NCI-H460 (cell line): ENCODE measurements at regions not wholly inside any gene's neighbourhood (a gene's known extent, or its start where the extent isn't known, plus 50 kb on each side); places are given as distances from the start of the nearest gene placed in this dataset.

Experiments
- DNase-seq: peaks from one replicate; pipeline ENCODE4 v3.0.0-alpha.2; 2016; ENCODE audit warnings: low read depth; ENCODE audit errors: extremely low read depth
- small RNA-seq, 2 experiments: library from RNA; depleted of rRNA; stranded (forward); fragments of <200 nt; gene quantifications; one replicate each; pipeline ENCODE3, GENCODE V24; 2014

DNA sequence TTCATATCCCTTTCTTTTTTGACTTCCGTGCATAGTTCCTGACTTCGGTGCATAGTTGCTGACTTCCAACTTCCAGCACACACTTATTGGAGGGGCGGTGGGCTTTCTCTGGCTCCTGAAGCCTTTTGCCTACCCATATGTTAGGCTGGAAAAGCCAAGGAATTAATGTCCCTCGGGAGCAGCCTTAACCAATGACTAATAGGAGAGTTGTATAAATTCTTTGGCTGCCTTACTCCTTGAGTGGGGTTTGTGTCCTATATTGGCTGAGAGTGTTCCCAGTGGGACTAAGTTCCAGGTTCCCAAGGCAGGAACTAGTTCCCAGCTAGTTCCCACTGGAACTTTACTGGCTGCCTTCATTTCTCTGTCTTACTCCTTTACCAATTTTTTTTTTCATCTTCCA, 105.7 kb downstream of the ZNF326 start:
- no peak for DNase-seq

DNA sequence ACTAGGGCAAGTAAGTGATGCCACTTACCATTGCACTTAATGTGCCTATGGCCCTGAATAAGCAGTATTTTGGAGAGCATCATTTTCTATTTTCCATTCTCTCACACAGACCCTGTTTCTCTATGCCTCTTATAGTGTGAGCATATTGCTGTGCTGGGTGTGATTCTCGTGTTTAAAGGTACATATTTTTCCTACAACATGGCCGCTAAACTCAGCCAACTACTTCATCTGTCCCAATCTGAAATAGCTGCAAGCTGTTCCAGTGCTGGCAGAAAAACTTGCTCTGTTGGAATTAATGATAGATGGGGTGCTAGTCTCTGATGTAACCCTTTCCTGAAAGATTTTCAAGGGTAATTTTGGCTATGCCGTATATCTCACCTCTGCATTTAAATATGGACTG, 97.5 kb downstream of the ZNF326 start:
- no peak for DNase-seq

Small RNAs in the stretch of these regions (small RNA-seq; reads per million reads assigned to genes)
- gene RNU6-695P: 0 reads per million in 2 experiments
